ENCODE measurements at regions not wholly inside any gene's neighbourhood (a gene's known extent, or its start where the extent isn't known, plus 50 kb on each side); places are given as distances from the start of the nearest gene placed in this dataset.
A peak's percentile ranks its signal among the peaks of the same experiment; 100 is the strongest.

GRCh38 chrX:30992381-30992904 lies 79.4 kb downstream of the FTHL17 start:
- no peak overlapping the region for H3K4me2 ChIP-seq (ENCODE audit: insufficient read depth, low read length)
- no peaks in the 10 kb centered on the region for H3K9me3 ChIP-seq (ENCODE audit: low read depth, low read length)
- no peaks in the 10 kb centered on the region for H3K79me2 ChIP-seq (ENCODE audit: insufficient read depth, low read length)
- DNase-seq (ENCODE audit: insufficient read length, low spot score, missing footprints): no peak
- no peaks in the 10 kb centered on the region for H4K20me1 ChIP-seq (ENCODE audit: insufficient read depth, low read length)
- TF ChIP-seq, protein P1, sequence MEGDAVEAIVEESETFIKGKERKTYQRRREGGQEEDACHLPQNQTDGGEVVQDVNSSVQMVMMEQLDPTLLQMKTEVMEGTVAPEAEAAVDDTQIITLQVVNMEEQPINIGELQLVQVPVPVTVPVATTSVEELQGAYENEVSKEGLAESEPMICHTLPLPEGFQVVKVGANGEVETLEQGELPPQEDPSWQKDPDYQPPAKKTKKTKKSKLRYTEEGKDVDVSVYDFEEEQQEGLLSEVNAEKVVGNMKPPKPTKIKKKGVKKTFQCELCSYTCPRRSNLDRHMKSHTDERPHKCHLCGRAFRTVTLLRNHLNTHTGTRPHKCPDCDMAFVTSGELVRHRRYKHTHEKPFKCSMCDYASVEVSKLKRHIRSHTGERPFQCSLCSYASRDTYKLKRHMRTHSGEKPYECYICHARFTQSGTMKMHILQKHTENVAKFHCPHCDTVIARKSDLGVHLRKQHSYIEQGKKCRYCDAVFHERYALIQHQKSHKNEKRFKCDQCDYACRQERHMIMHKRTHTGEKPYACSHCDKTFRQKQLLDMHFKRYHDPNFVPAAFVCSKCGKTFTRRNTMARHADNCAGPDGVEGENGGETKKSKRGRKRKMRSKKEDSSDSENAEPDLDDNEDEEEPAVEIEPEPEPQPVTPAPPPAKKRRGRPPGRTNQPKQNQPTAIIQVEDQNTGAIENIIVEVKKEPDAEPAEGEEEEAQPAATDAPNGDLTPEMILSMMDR (IDR thresholded peaks at IDR 0.05; ENCODE audit: extremely low read depth, low read depth, low read length): no peak
- no peaks in the 10 kb centered on the region for H3K27me3 ChIP-seq (ENCODE audit: insufficient read depth, low read length)
- no peaks in the 10 kb centered on the region for H3K36me3 ChIP-seq (ENCODE audit: insufficient read depth, low read length)
- H3K4me3 ChIP-seq (ENCODE audit: insufficient read depth, low read length): no peak overlapping the region
- no peak overlapping the region for H2AFZ ChIP-seq (ENCODE audit: low read length)
- H3K27ac ChIP-seq (ENCODE audit: low read depth, low read length): no peak overlapping the region
- no peaks in the 10 kb centered on the region for H3K4me1 ChIP-seq (ENCODE audit: insufficient read depth, low read length)

DNA sequence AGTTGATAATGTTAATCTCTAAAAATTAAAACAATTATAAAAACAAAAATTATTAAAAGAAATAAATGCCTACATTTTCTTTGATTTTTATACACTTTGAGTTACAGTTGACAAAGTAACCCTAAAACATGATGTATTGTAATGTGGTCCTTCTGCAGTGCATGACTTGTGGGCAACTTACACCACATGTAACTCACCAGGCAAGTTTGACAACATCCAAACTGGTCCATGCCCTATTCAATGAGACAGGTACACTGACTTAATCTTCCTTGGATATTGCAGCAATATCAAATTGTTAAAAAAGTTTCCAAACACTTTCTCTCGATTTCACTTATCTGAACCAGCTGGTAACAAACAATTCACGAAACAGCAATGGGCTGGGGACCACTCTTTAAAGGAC lies 81.5 kb downstream of the FTHL17 start:
- H4K20me1 ChIP-seq (ENCODE audit: insufficient read depth, low read length): no peaks in the 10 kb centered on the region
- no peak for DNase-seq (ENCODE audit: insufficient read length, low spot score, missing footprints)
- H3K36me3 ChIP-seq (ENCODE audit: insufficient read depth, low read length): no peaks in the 10 kb centered on the region
- H3K4me3 ChIP-seq (ENCODE audit: insufficient read depth, low read length): no peak overlapping the region
- no peaks in the 10 kb centered on the region for H3K4me1 ChIP-seq (ENCODE audit: insufficient read depth, low read length)
- no peak overlapping the region for H2AFZ ChIP-seq (ENCODE audit: low read length)
- no peak overlapping the region for H3K4me2 ChIP-seq (ENCODE audit: insufficient read depth, low read length)
- H3K9me3 ChIP-seq (ENCODE audit: low read depth, low read length): no peaks in the 10 kb centered on the region
- H3K79me2 ChIP-seq (ENCODE audit: insufficient read depth, low read length): no peaks in the 10 kb centered on the region
- no peaks in the 10 kb centered on the region for H3K27me3 ChIP-seq (ENCODE audit: insufficient read depth, low read length)
- no peak overlapping the region for H3K27ac ChIP-seq (ENCODE audit: low read depth, low read length)
- TF ChIP-seq, protein P1 (IDR thresholded peaks at IDR 0.05; ENCODE audit: extremely low read depth, low read depth, low read length): no peak

DNA sequence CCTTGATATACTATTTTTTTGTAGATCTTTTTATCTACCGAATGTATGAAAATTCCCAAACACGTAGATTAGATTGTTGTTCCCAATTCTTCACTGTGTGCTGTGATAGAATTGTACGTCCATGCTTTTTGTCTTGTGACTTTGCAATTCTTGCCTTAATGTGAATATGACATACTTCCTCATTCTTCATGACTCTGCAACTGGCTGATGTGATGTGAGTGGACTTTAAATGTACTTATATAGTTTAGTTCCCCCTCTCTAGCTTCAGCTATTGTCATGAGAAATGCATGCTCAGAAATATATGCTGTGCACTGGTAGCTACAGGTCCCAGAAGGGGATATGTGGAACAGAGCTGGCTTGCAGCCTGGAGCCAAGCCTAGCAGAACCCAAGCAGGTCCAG lies 89.4 kb downstream of the FTHL17 start:
- H3K79me2 ChIP-seq (ENCODE audit: insufficient read depth, low read length): no peaks in the 10 kb centered on the region
- DNase-seq (ENCODE audit: insufficient read length, low spot score, missing footprints): peak; percentile 11
- no peaks in the 10 kb centered on the region for H3K4me1 ChIP-seq (ENCODE audit: insufficient read depth, low read length)
- no peak overlapping the region for H3K4me3 ChIP-seq (ENCODE audit: insufficient read depth, low read length)
- no peaks in the 10 kb centered on the region for H3K27me3 ChIP-seq (ENCODE audit: insufficient read depth, low read length)
- no peak overlapping the region for H2AFZ ChIP-seq (ENCODE audit: low read length)
- TF ChIP-seq, protein P1 (IDR thresholded peaks at IDR 0.05; ENCODE audit: extremely low read depth, low read depth, low read length): no peak
- H3K9me3 ChIP-seq (ENCODE audit: low read depth, low read length): no peaks in the 10 kb centered on the region
- no peaks in the 10 kb centered on the region for H3K36me3 ChIP-seq (ENCODE audit: insufficient read depth, low read length)
- no peaks in the 10 kb centered on the region for H4K20me1 ChIP-seq (ENCODE audit: insufficient read depth, low read length)
- H3K27ac ChIP-seq (ENCODE audit: low read depth, low read length): no peak overlapping the region
- no peak overlapping the region for H3K4me2 ChIP-seq (ENCODE audit: insufficient read depth, low read length)

DNA sequence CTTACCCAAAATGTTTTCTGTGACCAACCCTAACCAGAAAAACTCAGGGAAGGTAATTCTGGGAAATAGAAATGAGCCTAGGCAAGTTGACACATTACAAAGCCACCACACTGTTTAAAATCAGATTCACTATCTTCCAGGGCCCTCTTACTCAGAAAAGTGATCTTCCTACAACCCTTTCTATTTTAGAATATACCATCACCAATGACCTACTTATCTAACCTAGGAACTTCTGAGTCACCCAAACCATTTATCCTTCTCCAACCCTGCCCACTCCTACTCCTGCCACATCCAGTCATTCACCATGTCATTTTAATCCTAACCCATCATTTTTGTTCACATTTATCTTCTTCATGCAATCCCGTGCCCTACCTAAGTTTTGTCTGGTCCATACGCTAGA lies 89.9 kb downstream of the FTHL17 start:
- H3K27me3 ChIP-seq (ENCODE audit: insufficient read depth, low read length): no peaks in the 10 kb centered on the region
- no peaks in the 10 kb centered on the region for H3K36me3 ChIP-seq (ENCODE audit: insufficient read depth, low read length)
- no peak overlapping the region for H2AFZ ChIP-seq (ENCODE audit: low read length)
- no peak for DNase-seq (ENCODE audit: insufficient read length, low spot score, missing footprints)
- H3K4me2 ChIP-seq (ENCODE audit: insufficient read depth, low read length): no peak overlapping the region
- no peaks in the 10 kb centered on the region for H3K79me2 ChIP-seq (ENCODE audit: insufficient read depth, low read length)
- H3K9me3 ChIP-seq (ENCODE audit: low read depth, low read length): no peaks in the 10 kb centered on the region
- TF ChIP-seq, protein P1 (IDR thresholded peaks at IDR 0.05; ENCODE audit: extremely low read depth, low read depth, low read length): no peak
- H3K4me3 ChIP-seq (ENCODE audit: insufficient read depth, low read length): no peak overlapping the region
- no peaks in the 10 kb centered on the region for H4K20me1 ChIP-seq (ENCODE audit: insufficient read depth, low read length)
- H3K4me1 ChIP-seq (ENCODE audit: insufficient read depth, low read length): no peaks in the 10 kb centered on the region
- no peak overlapping the region for H3K27ac ChIP-seq (ENCODE audit: low read depth, low read length)

Measured in osteoblast (primary cell).